Stimulated activated CD4-positive, alpha-beta T cell treated with anti-CD3 and anti-CD28 coated beads, Interleukin-1b, Interleukin-23, amount 100 ng/mL, for 24 hours (primary cell): ENCODE measurements at regions not wholly inside any gene's neighbourhood (a gene's known extent, or its start where the extent isn't known, plus 50 kb on each side); places are given as distances from the start of the nearest gene placed in this dataset.

Experiments used
- DNase-seq, 4 experiments: peaks; one replicate each; pipeline ENCODE4 v3.0.0-alpha.2; 2020; ENCODE audit warnings: low read depth in 4 of 4, low spot score in 1 of 4

DNA sequence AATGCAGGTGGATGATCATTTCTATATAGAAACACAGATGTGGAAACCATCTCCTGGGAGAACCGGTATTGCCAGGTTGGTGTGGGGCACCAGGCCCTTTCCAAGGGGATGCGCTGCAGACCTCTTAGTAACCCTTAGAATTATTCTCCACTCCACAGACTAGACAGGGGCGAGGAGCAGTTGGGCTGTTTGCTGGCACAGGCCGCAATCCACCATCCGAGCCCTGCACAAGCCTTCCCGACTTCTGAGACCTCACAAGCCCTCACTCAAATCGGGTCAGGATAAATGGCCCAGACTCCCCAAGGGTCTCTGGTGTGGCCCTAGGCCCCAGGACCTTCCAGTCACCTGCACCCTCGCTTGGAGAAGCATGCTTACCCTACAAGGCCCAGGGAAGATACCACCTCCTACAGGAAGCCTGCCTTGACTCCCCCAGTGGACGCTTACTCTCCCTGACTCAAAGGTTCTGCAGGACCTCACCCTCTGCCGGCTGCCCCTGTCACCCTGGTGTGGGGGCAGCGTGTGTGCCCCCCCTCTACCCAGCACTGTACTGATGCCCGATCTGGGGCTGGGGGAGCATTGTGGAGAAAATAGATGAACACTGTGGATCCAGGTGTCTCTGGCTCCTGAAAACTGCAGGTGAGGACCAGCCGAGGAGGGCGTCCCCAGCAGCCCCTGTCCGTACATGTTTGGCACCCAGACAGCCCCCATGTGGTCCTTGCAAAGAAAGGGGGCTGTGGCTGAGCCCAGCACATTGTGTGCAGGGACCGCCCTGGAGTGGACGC is 49.8 kb upstream of the ACSF3 start:
- DNase-seq, result no peak
